ENCODE measurements at regions not wholly inside any gene's neighbourhood (a gene's known extent, or its start where the extent isn't known, plus 50 kb on each side); places are given as distances from the start of the nearest gene placed in this dataset.

GRCh38 chr18:60646725-60647124 is 274.1 kb upstream of the MC4R start:
- no peaks in the 10 kb centered on the region for H3K36me3 ChIP-seq (replicated peaks)
- H3K4me3 ChIP-seq (ENCODE audit: low read depth, low read length): no peak overlapping the region
- TF ChIP-seq, protein P1, sequence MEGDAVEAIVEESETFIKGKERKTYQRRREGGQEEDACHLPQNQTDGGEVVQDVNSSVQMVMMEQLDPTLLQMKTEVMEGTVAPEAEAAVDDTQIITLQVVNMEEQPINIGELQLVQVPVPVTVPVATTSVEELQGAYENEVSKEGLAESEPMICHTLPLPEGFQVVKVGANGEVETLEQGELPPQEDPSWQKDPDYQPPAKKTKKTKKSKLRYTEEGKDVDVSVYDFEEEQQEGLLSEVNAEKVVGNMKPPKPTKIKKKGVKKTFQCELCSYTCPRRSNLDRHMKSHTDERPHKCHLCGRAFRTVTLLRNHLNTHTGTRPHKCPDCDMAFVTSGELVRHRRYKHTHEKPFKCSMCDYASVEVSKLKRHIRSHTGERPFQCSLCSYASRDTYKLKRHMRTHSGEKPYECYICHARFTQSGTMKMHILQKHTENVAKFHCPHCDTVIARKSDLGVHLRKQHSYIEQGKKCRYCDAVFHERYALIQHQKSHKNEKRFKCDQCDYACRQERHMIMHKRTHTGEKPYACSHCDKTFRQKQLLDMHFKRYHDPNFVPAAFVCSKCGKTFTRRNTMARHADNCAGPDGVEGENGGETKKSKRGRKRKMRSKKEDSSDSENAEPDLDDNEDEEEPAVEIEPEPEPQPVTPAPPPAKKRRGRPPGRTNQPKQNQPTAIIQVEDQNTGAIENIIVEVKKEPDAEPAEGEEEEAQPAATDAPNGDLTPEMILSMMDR (IDR thresholded peaks at IDR 0.05; ENCODE audit: low read depth, low read length, missing control alignments): no peak
- no peak for DNase-seq
- in situ Hi-C loops (cut with HindIII; ENCODE audit: low pct_ligation_motif_present, low sequenced_read_pairs): no loop called here
- no peak overlapping the region for H3K27ac ChIP-seq
- no peaks in the 10 kb centered on the region for H3K27me3 ChIP-seq (replicated peaks)

GRCh38 chr18:60649107-60649506 is 276.5 kb upstream of the MC4R start:
- TF ChIP-seq, protein P1 (IDR thresholded peaks at IDR 0.05; ENCODE audit: low read depth, low read length, missing control alignments): no peak
- H3K4me3 ChIP-seq (ENCODE audit: low read depth, low read length): no peak overlapping the region
- no peak for DNase-seq
- no peak overlapping the region for H3K27ac ChIP-seq
- no peaks in the 10 kb centered on the region for H3K27me3 ChIP-seq (replicated peaks)
- no peaks in the 10 kb centered on the region for H3K36me3 ChIP-seq (replicated peaks)
- in situ Hi-C loops (cut with HindIII; ENCODE audit: low pct_ligation_motif_present, low sequenced_read_pairs): no loop called here

GRCh38 chr18:60649842-60650536 is 277.4 kb upstream of the MC4R start:
- in situ Hi-C loops (cut with HindIII; ENCODE audit: low pct_ligation_motif_present, low sequenced_read_pairs): no loop called here
- DNase-seq: no peak
- no peaks in the 10 kb centered on the region for H3K27me3 ChIP-seq (replicated peaks)

DNA sequence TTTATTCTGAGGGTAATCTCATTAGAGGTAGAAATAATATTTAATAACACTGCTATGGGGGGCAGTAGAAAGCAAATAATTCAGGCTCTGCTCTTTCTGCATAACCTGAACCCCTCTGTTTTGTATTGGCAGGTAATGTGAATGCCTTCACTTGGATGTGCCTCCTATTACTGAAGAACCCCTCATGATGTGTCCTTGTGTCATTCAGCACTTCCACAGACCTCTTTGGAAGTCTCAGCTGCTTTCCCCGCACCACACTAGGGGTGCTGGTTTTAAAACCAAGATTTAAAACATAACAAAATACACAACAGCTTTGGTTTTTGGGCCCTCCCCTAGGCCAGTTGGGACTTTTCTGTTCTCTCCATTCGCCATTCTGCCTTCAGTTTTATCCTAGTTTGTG is 281.7 kb upstream of the MC4R start:
- in situ Hi-C loops (cut with HindIII; ENCODE audit: low pct_ligation_motif_present, low sequenced_read_pairs): no loop called here
- no peaks in the 10 kb centered on the region for H3K36me3 ChIP-seq (replicated peaks)
- H3K27me3 ChIP-seq (replicated peaks): no peaks in the 10 kb centered on the region
- TF ChIP-seq, protein P1 (IDR thresholded peaks at IDR 0.05; ENCODE audit: low read depth, low read length, missing control alignments): no peak
- H3K4me3 ChIP-seq (ENCODE audit: low read depth, low read length): no peak overlapping the region
- H3K27ac ChIP-seq: no peak overlapping the region
- DNase-seq: no peak

More at GRCh38 chr18:60649842-60650536, 277.4 kb upstream of the MC4R start:
- Histone ChIP-seq H3K27ac (no peak overlapping the region), H3K4me3 (ENCODE audit: low read depth, low read length) (no peak overlapping the region), H3K36me3 (replicated peaks) (no peaks in the 10 kb centered on the region)
- TF ChIP-seq, protein P1 (IDR thresholded peaks at IDR 0.05; ENCODE audit: low read depth, low read length, missing control alignments): no peak

GRCh38 chr18:60656553-60656952 is 284.0 kb upstream of the MC4R start:
- DNase-seq: no peak
- H3K27ac ChIP-seq: no peak overlapping the region
- in situ Hi-C loops (cut with HindIII; ENCODE audit: low pct_ligation_motif_present, low sequenced_read_pairs): no loop called here
- H3K4me3 ChIP-seq (ENCODE audit: low read depth, low read length): no peak overlapping the region
- no peaks in the 10 kb centered on the region for H3K36me3 ChIP-seq (replicated peaks)
- H3K27me3 ChIP-seq (replicated peaks): no peaks in the 10 kb centered on the region
- TF ChIP-seq, protein P1 (IDR thresholded peaks at IDR 0.05; ENCODE audit: low read depth, low read length, missing control alignments): no peak

GRCh38 chr18:60662491-60662890 is 289.9 kb upstream of the MC4R start:
- H3K36me3 ChIP-seq (replicated peaks): no peaks in the 10 kb centered on the region
- H3K27me3 ChIP-seq (replicated peaks): no peaks in the 10 kb centered on the region
- no peak overlapping the region for H3K4me3 ChIP-seq (ENCODE audit: low read depth, low read length)
- in situ Hi-C loops (cut with HindIII; ENCODE audit: low pct_ligation_motif_present, low sequenced_read_pairs): no loop called here
- TF ChIP-seq, protein P1 (IDR thresholded peaks at IDR 0.05; ENCODE audit: low read depth, low read length, missing control alignments): no peak
- no peak overlapping the region for H3K27ac ChIP-seq
- no peak for DNase-seq
